K562 (cell line): ENCODE measurements at regions not wholly inside any gene's neighbourhood (a gene's known extent, or its start where the extent isn't known, plus 50 kb on each side); places are given as distances from the start of the nearest gene placed in this dataset.

Experiments used
- GTF2A2 ChIP-seq: IDR thresholded peaks from 2 replicates; pipeline ENCODE4 v1.6.1; 2016; ENCODE audit warnings: mild to moderate bottlenecking, missing genetic modification characterization, missing compliant biosample characterization
- JUND ChIP-seq, 2 experiments: IDR thresholded peaks; 2 replicates in 1 of 2; 3 replicates in 1 of 2; pipeline ENCODE4 v1.6.1; 2011; ENCODE audit warnings: borderline replicate concordance in 2 of 2, low read depth in 2 of 2, low read length in 2 of 2, improper control_type of control experiment in 1 of 2, missing biosample characterization in 1 of 2, missing genetic modification characterization in 1 of 2, missing genetic modification reagents in 1 of 2
- MAZ ChIP-seq, 2 experiments: fragments of 450-650 bp in 1 of 2; sonication (generic) in 1 of 2; formaldehyde crosslinking; IDR thresholded peaks in 1 of 2; conservative IDR thresholded peaks in 1 of 2; 2 replicates each; pipeline versions ENCODE4 v1.4.0 to v1.5.0; 2020; ENCODE audit warnings: mild to moderate bottlenecking in 1 of 2, missing genetic modification reagents in 1 of 2
- MEF2A ChIP-seq: IDR thresholded peaks from 2 replicates; pipeline ENCODE4 v1.6.1; 2011; ENCODE audit warnings: low read depth, mild to moderate bottlenecking, low read length, moderate library complexity; ENCODE audit not compliant: control insufficient read depth
- MEF2D ChIP-seq: conservative IDR thresholded peaks from 2 replicates; pipeline ENCODE4 v1.6.1; 2016; ENCODE audit warnings: low read depth, missing genetic modification characterization, missing compliant biosample characterization
- RAD21 ChIP-seq, 2 experiments: fragments of 250-450 bp in 1 of 2; fragments of 450-650 bp in 1 of 2; sonication (Bioruptor Pico) in 1 of 2; formaldehyde crosslinking in 1 of 2; IDR thresholded peaks in 1 of 2; conservative IDR thresholded peaks in 1 of 2; 2 replicates each; pipeline versions ENCODE4 v1.4.0 to v1.8.0; 2020 to 2022; ENCODE audit warnings: mild to moderate bottlenecking in 2 of 2, moderate library complexity in 1 of 2
- SP2 ChIP-seq: IDR thresholded peaks from 2 replicates; pipeline ENCODE4 v1.6.1; 2011; ENCODE audit warnings: mild to moderate bottlenecking, low read depth, low read length, moderate library complexity; ENCODE audit not compliant: poor library complexity, severe bottlenecking; ENCODE audit errors: extremely low read depth
- ZNF586 ChIP-seq: fragments of 450-650 bp; formaldehyde crosslinking; conservative IDR thresholded peaks from 2 replicates; pipeline ENCODE4 v1.4.0; 2020; ENCODE audit warnings: mild to moderate bottlenecking, moderate library complexity
- TF ChIP-seq, protein P1 (sequence below): sonication (generic); formaldehyde crosslinking; IDR thresholded peaks from 2 replicates; pipeline ENCODE4 v1.8.0; 2023; ENCODE audit warnings: mild to moderate bottlenecking, missing genetic modification reagents
- TF ChIP-seq, protein P2 (sequence below): sonication (generic); formaldehyde crosslinking; IDR thresholded peaks from 2 replicates; pipeline ENCODE4 v1.8.0; 2022; ENCODE audit warnings: missing genetic modification reagents, mild to moderate bottlenecking, borderline replicate concordance
- TF ChIP-seq, protein P3 (sequence below): fragments of 450-650 bp; IDR thresholded peaks from 2 replicates; pipeline ENCODE4 v1.7.1; 2018; ENCODE audit warnings: mild to moderate bottlenecking, low read depth; ENCODE audit not compliant: partially characterized antibody
- TF ChIP-seq, protein P4 (sequence below), 3 experiments: IDR thresholded peaks in 2 of 3; conservative IDR thresholded peaks in 1 of 3; 2 replicates each; pipeline ENCODE4 v1.5.1; 2011 to 2012; ENCODE audit warnings: low read length in 3 of 3, mild to moderate bottlenecking in 3 of 3, control low read depth in 2 of 3, improper control_type of control experiment in 1 of 3, inconsistent platforms in 1 of 3, low read depth in 1 of 3, mixed read lengths in 1 of 3, moderate library complexity in 1 of 3; ENCODE audit not compliant: insufficient read depth in 2 of 3
- TF ChIP-seq, protein P5 (sequence below): fragments of 250-450 bp; sonication (Bioruptor Pico); IDR thresholded peaks from 2 replicates; pipeline ENCODE4 v1.8.0; 2021; ENCODE audit warnings: moderate library complexity, mild to moderate bottlenecking, inconsistent platforms
- TF ChIP-seq, protein P6 (sequence below): fragments of 250-450 bp; sonication (Bioruptor Pico); IDR thresholded peaks from 2 replicates; pipeline ENCODE4 v1.5.0; 2020; ENCODE audit warnings: mild to moderate bottlenecking

DNA sequence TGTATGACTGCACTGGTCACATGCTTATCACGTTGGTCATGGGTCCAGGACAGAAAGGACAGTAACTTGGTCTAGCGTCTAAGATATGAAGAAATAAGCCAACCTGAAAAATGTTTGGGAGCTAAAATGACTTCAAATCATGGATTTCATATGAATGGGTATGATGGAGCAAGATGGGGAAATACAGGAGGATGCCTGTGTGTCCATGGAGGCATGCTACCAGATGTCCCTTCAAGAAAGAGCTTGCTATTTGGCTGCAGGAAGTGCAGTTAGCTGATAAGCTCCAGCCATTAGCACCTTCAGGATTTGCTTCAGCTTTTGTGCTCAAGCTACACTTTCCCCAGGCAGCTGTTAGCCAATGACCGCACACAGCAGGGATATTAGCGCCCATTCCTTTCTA, 164.6 kb upstream of the THBS1 start:
- TF ChIP-seq RAD21 (CRISPR knock-in tag; conservative IDR thresholded peaks at IDR 0.05 in 1 of 2, IDR thresholded peaks at IDR 0.05 in 1 of 2): no peak
- no peak for TF ChIP-seq MAZ (CRISPR knock-in tag; conservative IDR thresholded peaks at IDR 0.05 in 1 of 2, IDR thresholded peaks at IDR 0.05 in 1 of 2)
- TF ChIP-seq, protein P1, sequence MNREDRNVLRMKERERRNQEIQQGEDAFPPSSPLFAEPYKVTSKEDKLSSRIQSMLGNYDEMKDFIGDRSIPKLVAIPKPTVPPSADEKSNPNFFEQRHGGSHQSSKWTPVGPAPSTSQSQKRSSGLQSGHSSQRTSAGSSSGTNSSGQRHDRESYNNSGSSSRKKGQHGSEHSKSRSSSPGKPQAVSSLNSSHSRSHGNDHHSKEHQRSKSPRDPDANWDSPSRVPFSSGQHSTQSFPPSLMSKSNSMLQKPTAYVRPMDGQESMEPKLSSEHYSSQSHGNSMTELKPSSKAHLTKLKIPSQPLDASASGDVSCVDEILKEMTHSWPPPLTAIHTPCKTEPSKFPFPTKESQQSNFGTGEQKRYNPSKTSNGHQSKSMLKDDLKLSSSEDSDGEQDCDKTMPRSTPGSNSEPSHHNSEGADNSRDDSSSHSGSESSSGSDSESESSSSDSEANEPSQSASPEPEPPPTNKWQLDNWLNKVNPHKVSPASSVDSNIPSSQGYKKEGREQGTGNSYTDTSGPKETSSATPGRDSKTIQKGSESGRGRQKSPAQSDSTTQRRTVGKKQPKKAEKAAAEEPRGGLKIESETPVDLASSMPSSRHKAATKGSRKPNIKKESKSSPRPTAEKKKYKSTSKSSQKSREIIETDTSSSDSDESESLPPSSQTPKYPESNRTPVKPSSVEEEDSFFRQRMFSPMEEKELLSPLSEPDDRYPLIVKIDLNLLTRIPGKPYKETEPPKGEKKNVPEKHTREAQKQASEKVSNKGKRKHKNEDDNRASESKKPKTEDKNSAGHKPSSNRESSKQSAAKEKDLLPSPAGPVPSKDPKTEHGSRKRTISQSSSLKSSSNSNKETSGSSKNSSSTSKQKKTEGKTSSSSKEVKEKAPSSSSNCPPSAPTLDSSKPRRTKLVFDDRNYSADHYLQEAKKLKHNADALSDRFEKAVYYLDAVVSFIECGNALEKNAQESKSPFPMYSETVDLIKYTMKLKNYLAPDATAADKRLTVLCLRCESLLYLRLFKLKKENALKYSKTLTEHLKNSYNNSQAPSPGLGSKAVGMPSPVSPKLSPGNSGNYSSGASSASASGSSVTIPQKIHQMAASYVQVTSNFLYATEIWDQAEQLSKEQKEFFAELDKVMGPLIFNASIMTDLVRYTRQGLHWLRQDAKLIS (CRISPR knock-in tag): no peak
- TF ChIP-seq SP2: no peak
- TF ChIP-seq, protein P2, sequence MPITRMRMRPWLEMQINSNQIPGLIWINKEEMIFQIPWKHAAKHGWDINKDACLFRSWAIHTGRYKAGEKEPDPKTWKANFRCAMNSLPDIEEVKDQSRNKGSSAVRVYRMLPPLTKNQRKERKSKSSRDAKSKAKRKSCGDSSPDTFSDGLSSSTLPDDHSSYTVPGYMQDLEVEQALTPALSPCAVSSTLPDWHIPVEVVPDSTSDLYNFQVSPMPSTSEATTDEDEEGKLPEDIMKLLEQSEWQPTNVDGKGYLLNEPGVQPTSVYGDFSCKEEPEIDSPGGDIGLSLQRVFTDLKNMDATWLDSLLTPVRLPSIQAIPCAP (CRISPR knock-in tag): no peak
- TF ChIP-seq, protein P3, sequence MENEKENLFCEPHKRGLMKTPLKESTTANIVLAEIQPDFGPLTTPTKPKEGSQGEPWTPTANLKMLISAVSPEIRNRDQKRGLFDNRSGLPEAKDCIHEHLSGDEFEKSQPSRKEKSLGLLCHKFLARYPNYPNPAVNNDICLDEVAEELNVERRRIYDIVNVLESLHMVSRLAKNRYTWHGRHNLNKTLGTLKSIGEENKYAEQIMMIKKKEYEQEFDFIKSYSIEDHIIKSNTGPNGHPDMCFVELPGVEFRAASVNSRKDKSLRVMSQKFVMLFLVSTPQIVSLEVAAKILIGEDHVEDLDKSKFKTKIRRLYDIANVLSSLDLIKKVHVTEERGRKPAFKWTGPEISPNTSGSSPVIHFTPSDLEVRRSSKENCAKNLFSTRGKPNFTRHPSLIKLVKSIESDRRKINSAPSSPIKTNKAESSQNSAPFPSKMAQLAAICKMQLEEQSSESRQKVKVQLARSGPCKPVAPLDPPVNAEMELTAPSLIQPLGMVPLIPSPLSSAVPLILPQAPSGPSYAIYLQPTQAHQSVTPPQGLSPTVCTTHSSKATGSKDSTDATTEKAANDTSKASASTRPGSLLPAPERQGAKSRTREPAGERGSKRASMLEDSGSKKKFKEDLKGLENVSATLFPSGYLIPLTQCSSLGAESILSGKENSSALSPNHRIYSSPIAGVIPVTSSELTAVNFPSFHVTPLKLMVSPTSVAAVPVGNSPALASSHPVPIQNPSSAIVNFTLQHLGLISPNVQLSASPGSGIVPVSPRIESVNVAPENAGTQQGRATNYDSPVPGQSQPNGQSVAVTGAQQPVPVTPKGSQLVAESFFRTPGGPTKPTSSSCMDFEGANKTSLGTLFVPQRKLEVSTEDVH: no peak
- TF ChIP-seq, protein P4, sequence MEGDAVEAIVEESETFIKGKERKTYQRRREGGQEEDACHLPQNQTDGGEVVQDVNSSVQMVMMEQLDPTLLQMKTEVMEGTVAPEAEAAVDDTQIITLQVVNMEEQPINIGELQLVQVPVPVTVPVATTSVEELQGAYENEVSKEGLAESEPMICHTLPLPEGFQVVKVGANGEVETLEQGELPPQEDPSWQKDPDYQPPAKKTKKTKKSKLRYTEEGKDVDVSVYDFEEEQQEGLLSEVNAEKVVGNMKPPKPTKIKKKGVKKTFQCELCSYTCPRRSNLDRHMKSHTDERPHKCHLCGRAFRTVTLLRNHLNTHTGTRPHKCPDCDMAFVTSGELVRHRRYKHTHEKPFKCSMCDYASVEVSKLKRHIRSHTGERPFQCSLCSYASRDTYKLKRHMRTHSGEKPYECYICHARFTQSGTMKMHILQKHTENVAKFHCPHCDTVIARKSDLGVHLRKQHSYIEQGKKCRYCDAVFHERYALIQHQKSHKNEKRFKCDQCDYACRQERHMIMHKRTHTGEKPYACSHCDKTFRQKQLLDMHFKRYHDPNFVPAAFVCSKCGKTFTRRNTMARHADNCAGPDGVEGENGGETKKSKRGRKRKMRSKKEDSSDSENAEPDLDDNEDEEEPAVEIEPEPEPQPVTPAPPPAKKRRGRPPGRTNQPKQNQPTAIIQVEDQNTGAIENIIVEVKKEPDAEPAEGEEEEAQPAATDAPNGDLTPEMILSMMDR (IDR thresholded peaks at IDR 0.05 in 2 of 3, conservative IDR thresholded peaks at IDR 0.05 in 1 of 3; ENCODE audit: insufficient read depth in 2 of 3, low read depth in 1 of 3, low read length in 3 of 3): no peak
- TF ChIP-seq JUND (IDR thresholded peaks at IDR 0.05; ENCODE audit: borderline replicate concordance, low read depth, low read length): no peak
- TF ChIP-seq JUND (tag; IDR thresholded peaks at IDR 0.05; ENCODE audit: borderline replicate concordance, low read depth, low read length): no peak
- TF ChIP-seq ZNF586: no peak
- no peak for TF ChIP-seq MEF2A
- TF ChIP-seq MEF2D (tag): no peak
- TF ChIP-seq, protein P5, sequence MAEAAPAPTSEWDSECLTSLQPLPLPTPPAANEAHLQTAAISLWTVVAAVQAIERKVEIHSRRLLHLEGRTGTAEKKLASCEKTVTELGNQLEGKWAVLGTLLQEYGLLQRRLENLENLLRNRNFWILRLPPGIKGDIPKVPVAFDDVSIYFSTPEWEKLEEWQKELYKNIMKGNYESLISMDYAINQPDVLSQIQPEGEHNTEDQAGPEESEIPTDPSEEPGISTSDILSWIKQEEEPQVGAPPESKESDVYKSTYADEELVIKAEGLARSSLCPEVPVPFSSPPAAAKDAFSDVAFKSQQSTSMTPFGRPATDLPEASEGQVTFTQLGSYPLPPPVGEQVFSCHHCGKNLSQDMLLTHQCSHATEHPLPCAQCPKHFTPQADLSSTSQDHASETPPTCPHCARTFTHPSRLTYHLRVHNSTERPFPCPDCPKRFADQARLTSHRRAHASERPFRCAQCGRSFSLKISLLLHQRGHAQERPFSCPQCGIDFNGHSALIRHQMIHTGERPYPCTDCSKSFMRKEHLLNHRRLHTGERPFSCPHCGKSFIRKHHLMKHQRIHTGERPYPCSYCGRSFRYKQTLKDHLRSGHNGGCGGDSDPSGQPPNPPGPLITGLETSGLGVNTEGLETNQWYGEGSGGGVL: no peak
- no peak for TF ChIP-seq GTF2A2 (tag)
- TF ChIP-seq, protein P6, sequence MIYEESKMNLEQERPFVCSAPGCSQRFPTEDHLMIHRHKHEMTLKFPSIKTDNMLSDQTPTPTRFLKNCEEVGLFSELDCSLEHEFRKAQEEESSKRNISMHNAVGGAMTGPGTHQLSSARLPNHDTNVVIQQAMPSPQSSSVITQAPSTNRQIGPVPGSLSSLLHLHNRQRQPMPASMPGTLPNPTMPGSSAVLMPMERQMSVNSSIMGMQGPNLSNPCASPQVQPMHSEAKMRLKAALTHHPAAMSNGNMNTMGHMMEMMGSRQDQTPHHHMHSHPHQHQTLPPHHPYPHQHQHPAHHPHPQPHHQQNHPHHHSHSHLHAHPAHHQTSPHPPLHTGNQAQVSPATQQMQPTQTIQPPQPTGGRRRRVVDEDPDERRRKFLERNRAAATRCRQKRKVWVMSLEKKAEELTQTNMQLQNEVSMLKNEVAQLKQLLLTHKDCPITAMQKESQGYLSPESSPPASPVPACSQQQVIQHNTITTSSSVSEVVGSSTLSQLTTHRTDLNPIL: no peak
